K562 (cell line): ENCODE measurements at regions not wholly inside any gene's neighbourhood (a gene's known extent, or its start where the extent isn't known, plus 50 kb on each side); places are given as distances from the start of the nearest gene placed in this dataset.

ENCODE experiments used
- ATAC-seq: fragments of 200-7000 bp; cut with Tn5 transposase; 3 replicates; pipeline ENCODE4 v1.9.1; 2020; ENCODE audit warnings: moderate library complexity
- BruUV-seq: library from RNA; stranded (reverse); fragments of 400-500 nt; replicated peaks from 2 replicates; lab custom pipeline; 2021; lab: Mats Ljungman, UMichigan
- CTCF ChIA-PET: fragments of 300-600 bp; formaldehyde crosslinking; extraction: SDS; loops from one replicate; lab custom pipeline; 2021; ENCODE audit warnings: low intra/inter-chr PET ratio; lab: Yijun Ruan, JAX
- POLR2A ChIA-PET: fragments of 300-600, 350-650 bp; sonication (Branson Sonifier 250); formaldehyde crosslinking; extraction: SDS; loops from one replicate; lab custom pipeline; 2021; ENCODE audit warnings: antibody characterized with exemption, inconsistent platforms; lab: Yijun Ruan, JAX
- DNase-seq, 4 experiments: peaks; one replicate each; pipeline versions ENCODE4 v3.0.0 to v3.0.0-alpha.2; 2011 to 2018; ENCODE audit warnings: low spot score in 3 of 4, mixed read lengths in 3 of 4; ENCODE audit errors: extremely low read depth in 1 of 4
- FAIRE-seq: peaks from 2 replicates; lab custom pipeline; 2011; peaks lifted over from hg19 to GRCh38; lab: Jason Lieb, UNC
- H2AFZ ChIP-seq: 2 replicates; pipeline ENCODE4 v1.6.0; 2011; ENCODE audit warnings: low read depth, low read length, control low read depth, inconsistent platforms
- H3K27ac ChIP-seq: fragments of 200-600 bp; 3 replicates; pipeline ENCODE4 v1.8.0; 2011; ENCODE audit warnings: low read depth, mild to moderate bottlenecking, control low read depth, inconsistent platforms, low read length, moderate library complexity, mixed read lengths; ENCODE audit errors: extremely low read depth
- H3K27me3 ChIP-seq, 2 experiments: fragments of 300-600 bp in 1 of 2; 2 replicates in 1 of 2; 3 replicates in 1 of 2; pipeline versions ENCODE4 v1.6.0 to v1.8.0; 2011; ENCODE audit warnings: inconsistent platforms in 2 of 2, low read length in 2 of 2, mild to moderate bottlenecking in 1 of 2, mixed read lengths in 1 of 2, moderate library complexity in 1 of 2; ENCODE audit not compliant: control insufficient read depth in 2 of 2, insufficient read depth in 2 of 2
- H3K36me3 ChIP-seq: fragments of 300-600 bp; 3 replicates; pipeline ENCODE4 v1.8.0; 2011; ENCODE audit warnings: mild to moderate bottlenecking, low read length, inconsistent platforms; ENCODE audit not compliant: control insufficient read depth, insufficient read depth
- H3K4me1 ChIP-seq, 2 experiments: fragments of 200-600 bp in 1 of 2; replicated peaks in 1 of 2; 2 replicates in 1 of 2; 3 replicates in 1 of 2; pipeline versions ENCODE4 v1.5.1 to v1.8.0; 2011; ENCODE audit warnings: inconsistent platforms in 2 of 2, low read length in 2 of 2, mild to moderate bottlenecking in 1 of 2, mixed read lengths in 1 of 2, moderate library complexity in 1 of 2; ENCODE audit not compliant: control insufficient read depth in 2 of 2, insufficient read depth in 2 of 2
- H3K4me2 ChIP-seq: 2 replicates; pipeline ENCODE4 v1.6.1; 2011; ENCODE audit warnings: low read length, control low read depth, inconsistent platforms, mixed read lengths; ENCODE audit not compliant: insufficient read depth
- H3K4me3 ChIP-seq: fragments of 200-600 bp; sonication (generic), shearing (Covaris generic); 2 replicates; pipeline ENCODE4 v1.5.1; 2016; ENCODE audit warnings: control low read depth, inconsistent platforms
- H3K79me2 ChIP-seq: fragments of 200-600 bp; 3 replicates; pipeline ENCODE4 v1.8.0; 2011; ENCODE audit warnings: low read length, inconsistent platforms; ENCODE audit not compliant: control insufficient read depth, insufficient read depth
- H3K9ac ChIP-seq, 2 experiments: 2 replicates each; pipeline versions ENCODE4 v1.6.0 to v1.6.1; 2011; ENCODE audit warnings: low read depth in 2 of 2, low read length in 2 of 2, control low read depth in 1 of 2, inconsistent platforms in 1 of 2, mild to moderate bottlenecking in 1 of 2, mixed read lengths in 1 of 2; ENCODE audit not compliant: insufficient read depth in 1 of 2
- H3K9me1 ChIP-seq: one replicate; pipeline ENCODE4 v1.6.0; 2011; ENCODE audit warnings: inconsistent platforms, mild to moderate bottlenecking, low read length, moderate library complexity; ENCODE audit not compliant: control insufficient read depth, insufficient read depth
- H3K9me3 ChIP-seq: replicated peaks from 2 replicates; pipeline ENCODE4 v1.5.1; 2011; ENCODE audit warnings: low read depth, low read length, inconsistent platforms; ENCODE audit not compliant: control insufficient read depth, insufficient read depth
- H4K20me1 ChIP-seq: replicated peaks from 2 replicates; pipeline ENCODE4 v1.6.1; 2011; ENCODE audit warnings: low read length, inconsistent platforms, mixed read lengths; ENCODE audit not compliant: control insufficient read depth, insufficient read depth
- ARID2 ChIP-seq: fragments of 450-650 bp; IDR thresholded peaks from 2 replicates; pipeline ENCODE4 v1.6.1; 2017; ENCODE audit warnings: antibody characterized with exemption, mild to moderate bottlenecking
- ETV6 ChIP-seq, 3 experiments: fragments of 150-350 bp in 1 of 3; sonication (generic) in 1 of 3; formaldehyde crosslinking in 1 of 3; IDR thresholded peaks; 2 replicates each; pipeline versions ENCODE4 v1.6.1 to v1.8.0; 2014 to 2022; ENCODE audit warnings: borderline replicate concordance in 2 of 3, low read depth in 2 of 3, antibody characterized with exemption in 1 of 3, low read length in 1 of 3, mild to moderate bottlenecking in 1 of 3, missing genetic modification reagents in 1 of 3
- FOXP1 ChIP-seq: sonication (generic); formaldehyde crosslinking; IDR thresholded peaks from 2 replicates; pipeline ENCODE4 v1.8.0; 2022; ENCODE audit warnings: mild to moderate bottlenecking, missing genetic modification reagents
- GABPB2 ChIP-seq: fragments of 250-450 bp; sonication (Bioruptor Pico); conservative IDR thresholded peaks from 2 replicates; pipeline ENCODE4 v1.5.1; 2021; ENCODE audit warnings: mild to moderate bottlenecking
- GTF2F1 ChIP-seq: IDR thresholded peaks from 2 replicates; pipeline ENCODE4 v1.6.1; 2011; ENCODE audit warnings: low read depth, low read length, improper control_type of control experiment
- HOXB6 ChIP-seq: fragments of 250-450 bp; sonication (Bioruptor Pico); IDR thresholded peaks from 2 replicates; pipeline ENCODE4 v1.5.1; 2022; ENCODE audit warnings: mild to moderate bottlenecking, borderline replicate concordance
- ILK ChIP-seq: fragments of 450-650 bp; IDR thresholded peaks from 2 replicates; pipeline ENCODE4 v1.6.1; 2016; ENCODE audit warnings: missing genetic modification characterization, low read depth, mild to moderate bottlenecking, missing compliant biosample characterization, moderate library complexity, borderline replicate concordance
- MEF2D ChIP-seq: conservative IDR thresholded peaks from 2 replicates; pipeline ENCODE4 v1.6.1; 2016; ENCODE audit warnings: low read depth, missing genetic modification characterization, missing compliant biosample characterization
- MLX ChIP-seq, 2 experiments: fragments of 450-650 bp in 1 of 2; sonication (generic) in 1 of 2; formaldehyde crosslinking; conservative IDR thresholded peaks; 2 replicates each; pipeline versions ENCODE4 v1.4.0 to v1.8.1; 2020 to 2022; ENCODE audit warnings: mild to moderate bottlenecking in 1 of 2, missing genetic modification reagents in 1 of 2
- NCOA4 ChIP-seq: fragments of 450-650 bp; IDR thresholded peaks from 2 replicates; pipeline ENCODE4 v1.6.1; 2018; ENCODE audit warnings: mild to moderate bottlenecking; ENCODE audit not compliant: partially characterized antibody
- RAD51 ChIP-seq: fragments of 450-650 bp; IDR thresholded peaks from 2 replicates; pipeline ENCODE4 v1.7.1; 2016; ENCODE audit warnings: low read depth, mild to moderate bottlenecking, borderline replicate concordance
- SOX6 ChIP-seq: fragments of 450-650 bp; IDR thresholded peaks from 2 replicates; pipeline ENCODE4 v1.6.1; 2014; ENCODE audit warnings: mild to moderate bottlenecking
- TGIF2 ChIP-seq: sonication (generic); formaldehyde crosslinking; IDR thresholded peaks from 2 replicates; pipeline ENCODE4 v1.8.1; 2022; ENCODE audit warnings: mild to moderate bottlenecking, missing genetic modification reagents, moderate library complexity
- ZBTB17 ChIP-seq: fragments of 450-650 bp; formaldehyde crosslinking; IDR thresholded peaks from 2 replicates; pipeline ENCODE4 v1.4.0; 2020; ENCODE audit warnings: mild to moderate bottlenecking
- ZNF134 ChIP-seq: fragments of 250-450 bp; sonication (Bioruptor Pico); conservative IDR thresholded peaks from 2 replicates; pipeline ENCODE4 v1.4.0; 2020
- ZNF384 ChIP-seq: IDR thresholded peaks from 2 replicates; pipeline ENCODE4 v1.6.1; 2012; ENCODE audit warnings: low read depth, low read length, improper control_type of control experiment
- ZNF77 ChIP-seq: fragments of 250-450 bp; sonication (Bioruptor Pico); IDR thresholded peaks from 2 replicates; pipeline ENCODE4 v1.5.0; 2020
- ZNF79 ChIP-seq: fragments of 250-450 bp; sonication (Bioruptor Pico); IDR thresholded peaks from 2 replicates; pipeline ENCODE4 v1.4.0; 2020; ENCODE audit warnings: low read depth, mild to moderate bottlenecking, moderate library complexity
- WGBS: fragments of 100-300 bp; shearing (Covaris generic); methylation state at CpG from one replicate; pipeline ENCODE4 v1.1.6; 2016; ENCODE audit warnings: low coverage, mixed read lengths; ENCODE audit not compliant: insufficient coverage; ENCODE audit errors: missing lambda C conversion rate; 5-methylcytosine and 5-hydroxymethylcytosine counted together
- in situ Hi-C: fragments of 300-500 bp; cut with MboI; formaldehyde crosslinking; loops from 4 replicates; pipeline ENCODE4 v1.15.0; 2018; ENCODE audit warnings: inconsistent platforms, mixed read lengths
- intact Hi-C: fragments of 100-400 bp; cut with micrococcal nuclease; formaldehyde crosslinking; loops from 2 replicates; pipeline ENCODE4 v1.14.2; 2022
- TF ChIP-seq, protein P1 (sequence below): fragments of 450-650 bp; IDR thresholded peaks from 2 replicates; pipeline ENCODE4 v1.6.1; 2017; ENCODE audit warnings: antibody characterized with exemption
- TF ChIP-seq, protein P2 (sequence below): fragments of 250-450 bp; sonication (Bioruptor Pico); IDR thresholded peaks from 2 replicates; pipeline ENCODE4 v1.4.0; 2020; ENCODE audit warnings: mild to moderate bottlenecking, moderate library complexity, borderline replicate concordance

DNA sequence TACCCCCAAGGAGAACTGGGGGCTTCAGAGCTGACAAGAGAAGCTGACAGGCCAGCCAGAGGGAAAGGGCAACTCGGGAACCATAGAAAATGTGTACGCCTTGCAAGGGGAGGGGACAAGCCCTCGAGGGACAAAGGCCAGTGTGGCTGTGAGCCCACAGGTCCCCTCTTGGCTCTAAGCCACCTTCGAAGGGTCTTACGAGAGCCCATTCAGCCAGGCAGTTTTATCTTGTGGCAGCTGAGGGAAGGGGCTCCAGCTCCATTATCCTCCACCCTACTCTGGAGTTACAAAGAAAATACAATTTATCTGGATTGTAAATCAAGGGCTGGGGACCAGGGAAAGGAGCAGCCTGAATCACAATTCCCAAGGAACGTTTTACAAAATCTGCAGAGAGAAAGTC lies 159.5 kb upstream of the ZMIZ1 start:
- no TSS peak for BruUV-seq
- Histone ChIP-seq H3K4me1 (peaks cover 0 to 16% of the 10 kb centered on the region in 2 experiments; a peak in 1 of 5 replicates), H3K36me3 (no peaks in the 10 kb centered on the region), H3K27me3 (peaks cover 51 to 95% of the 10 kb centered on the region in 2 experiments; a peak in 4 of 5 replicates), H3K9me3 (no peaks in the 10 kb centered on the region), H3K27ac (no peak overlapping the region), H2AFZ (no peak overlapping the region), H3K4me3 (no peak overlapping the region), H4K20me1 (peaks cover 28% of the 10 kb centered on the region), H3K9me1 (no peaks in the 10 kb centered on the region), H3K9ac (no peak overlapping the region; a peak in 1 of 4 replicates), H3K79me2 (no peaks in the 10 kb centered on the region), H3K4me2 (no peak overlapping the region)
- ATAC-seq: no peak
- ChIA-PET POLR2A (interaction anchor here (1.3 to 1.8 kb wide), 3 partner anchors 8 to 43 kb away, joined by 3 to 4 read pairs (median 3); no protein-coding TSS in a partner anchor), CTCF (no interaction called here)
- 2% methylated on average over 6 of the region's 6 CpGs for WGBS
- DNase-seq: no peak
- in situ Hi-C loops (no loop called here), intact Hi-C loops (no loop called here)
- TF ChIP-seq ZNF79 (CRISPR knock-in tag) (no peak), NCOA4 (no peak), FOXP1 (CRISPR knock-in tag) (no peak), SOX6 (no peak), MEF2D (tag) (no peak), ZBTB17 (no peak), GTF2F1 (no peak), RAD51 (no peak), ZNF134 (no peak), ARID2 (no peak), MLX (CRISPR knock-in tag; conservative IDR thresholded peaks at IDR 0.05) (no peak), ZNF384 (no peak), ETV6 (IDR thresholded peaks at IDR 0.05; ENCODE audit: borderline replicate concordance in 1 of 2, low read depth in 2 of 2, low read length in 1 of 2) (no peak), ETV6 (CRISPR knock-in tag; IDR thresholded peaks at IDR 0.05; ENCODE audit: borderline replicate concordance) (no peak), ZNF77 (CRISPR knock-in tag) (no peak), HOXB6 (no peak), GABPB2 (CRISPR knock-in tag) (no peak), ILK (no peak), TGIF2 (CRISPR knock-in tag) (no peak)
- TF ChIP-seq, protein P1, sequence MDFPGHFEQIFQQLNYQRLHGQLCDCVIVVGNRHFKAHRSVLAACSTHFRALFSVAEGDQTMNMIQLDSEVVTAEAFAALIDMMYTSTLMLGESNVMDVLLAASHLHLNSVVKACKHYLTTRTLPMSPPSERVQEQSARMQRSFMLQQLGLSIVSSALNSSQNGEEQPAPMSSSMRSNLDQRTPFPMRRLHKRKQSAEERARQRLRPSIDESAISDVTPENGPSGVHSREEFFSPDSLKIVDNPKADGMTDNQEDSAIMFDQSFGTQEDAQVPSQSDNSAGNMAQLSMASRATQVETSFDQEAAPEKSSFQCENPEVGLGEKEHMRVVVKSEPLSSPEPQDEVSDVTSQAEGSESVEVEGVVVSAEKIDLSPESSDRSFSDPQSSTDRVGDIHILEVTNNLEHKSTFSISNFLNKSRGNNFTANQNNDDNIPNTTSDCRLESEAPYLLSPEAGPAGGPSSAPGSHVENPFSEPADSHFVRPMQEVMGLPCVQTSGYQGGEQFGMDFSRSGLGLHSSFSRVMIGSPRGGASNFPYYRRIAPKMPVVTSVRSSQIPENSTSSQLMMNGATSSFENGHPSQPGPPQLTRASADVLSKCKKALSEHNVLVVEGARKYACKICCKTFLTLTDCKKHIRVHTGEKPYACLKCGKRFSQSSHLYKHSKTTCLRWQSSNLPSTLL: no peak
- TF ChIP-seq, protein P2, sequence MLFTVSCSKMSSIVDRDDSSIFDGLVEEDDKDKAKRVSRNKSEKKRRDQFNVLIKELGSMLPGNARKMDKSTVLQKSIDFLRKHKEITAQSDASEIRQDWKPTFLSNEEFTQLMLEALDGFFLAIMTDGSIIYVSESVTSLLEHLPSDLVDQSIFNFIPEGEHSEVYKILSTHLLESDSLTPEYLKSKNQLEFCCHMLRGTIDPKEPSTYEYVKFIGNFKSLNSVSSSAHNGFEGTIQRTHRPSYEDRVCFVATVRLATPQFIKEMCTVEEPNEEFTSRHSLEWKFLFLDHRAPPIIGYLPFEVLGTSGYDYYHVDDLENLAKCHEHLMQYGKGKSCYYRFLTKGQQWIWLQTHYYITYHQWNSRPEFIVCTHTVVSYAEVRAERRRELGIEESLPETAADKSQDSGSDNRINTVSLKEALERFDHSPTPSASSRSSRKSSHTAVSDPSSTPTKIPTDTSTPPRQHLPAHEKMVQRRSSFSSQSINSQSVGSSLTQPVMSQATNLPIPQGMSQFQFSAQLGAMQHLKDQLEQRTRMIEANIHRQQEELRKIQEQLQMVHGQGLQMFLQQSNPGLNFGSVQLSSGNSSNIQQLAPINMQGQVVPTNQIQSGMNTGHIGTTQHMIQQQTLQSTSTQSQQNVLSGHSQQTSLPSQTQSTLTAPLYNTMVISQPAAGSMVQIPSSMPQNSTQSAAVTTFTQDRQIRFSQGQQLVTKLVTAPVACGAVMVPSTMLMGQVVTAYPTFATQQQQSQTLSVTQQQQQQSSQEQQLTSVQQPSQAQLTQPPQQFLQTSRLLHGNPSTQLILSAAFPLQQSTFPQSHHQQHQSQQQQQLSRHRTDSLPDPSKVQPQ (CRISPR knock-in tag): no peak
- FAIRE-seq: no peak
